ENCODE measurements at regions not wholly inside any gene's neighbourhood (a gene's known extent, or its start where the extent isn't known, plus 50 kb on each side); places are given as distances from the start of the nearest gene placed in this dataset.

- peak; percentile 11; the same call in 1 of the 2 replicates for TF ChIP-seq CTCF (IDR thresholded peaks at IDR 0.05; ENCODE audit: low read length)
- no peak for TF ChIP-seq EZH2 (IDR thresholded peaks at IDR 0.05; ENCODE audit: borderline replicate concordance, low read length)
Measured at GRCh38 chr2:221100467-221101089, 471.5 kb downstream of the EPHA4 start.

Measured in OCI-LY1 (cell line).